ENCODE measurements at regions not wholly inside any gene's neighbourhood (a gene's known extent, or its start where the extent isn't known, plus 50 kb on each side); places are given as distances from the start of the nearest gene placed in this dataset.
"Not testable (repeated sequence)": the region's sequence is repeated elsewhere in the genome, so short reads cannot be mapped to it uniquely, and the experiment has no call there.

- no peak for DNase-seq (ENCODE audit: low read depth in 3 of 3)
Observed at GRCh38 chr5:99019254-99019653, 90.4 kb upstream of the CHD1 start.

GRCh38 chr5:99010294-99010693 lies 81.5 kb upstream of the CHD1 start:
- DNase-seq (ENCODE audit: low read depth in 3 of 3) = no peak

GRCh38 chr5:99008009-99008408 lies 79.2 kb upstream of the CHD1 start:
- DNase-seq (ENCODE audit: low read depth in 3 of 3) = not testable (repeated sequence)

- no peak for DNase-seq (ENCODE audit: low read depth in 3 of 3)
Observed at GRCh38 chr5:99005506-99005905, 76.7 kb upstream of the CHD1 start.

- no peak for DNase-seq (ENCODE audit: low read depth in 3 of 3)
Observed at GRCh38 chr5:99004960-99005359, 76.2 kb upstream of the CHD1 start.

GRCh38 chr5:99000876-99001275 lies 72.1 kb upstream of the CHD1 start:
- no peak for DNase-seq (ENCODE audit: low read depth in 3 of 3)

- DNase-seq (ENCODE audit: low read depth in 3 of 3) = no peak
Observed at GRCh38 chr5:99000221-99000620, 71.4 kb upstream of the CHD1 start.

- no peak for DNase-seq (ENCODE audit: low read depth in 3 of 3)
Observed at GRCh38 chr5:98999631-99000030, 70.8 kb upstream of the CHD1 start.

- DNase-seq (ENCODE audit: low read depth in 3 of 3) = no peak
Observed at GRCh38 chr5:98997000-98997399, 68.2 kb upstream of the CHD1 start.

GRCh38 chr5:98994611-98995010 lies 65.8 kb upstream of the CHD1 start:
- no peak for DNase-seq (ENCODE audit: low read depth in 3 of 3)

- no peak for DNase-seq (ENCODE audit: low read depth in 3 of 3)
Observed at GRCh38 chr5:98993512-98993911, 64.7 kb upstream of the CHD1 start.

- no peak for DNase-seq (ENCODE audit: low read depth in 3 of 3)
Observed at GRCh38 chr5:98992552-98992951, 63.7 kb upstream of the CHD1 start.

- no peak for DNase-seq (ENCODE audit: low read depth in 3 of 3)
Observed at GRCh38 chr5:98989727-98990126, 60.9 kb upstream of the CHD1 start.

- no peak for DNase-seq (ENCODE audit: low read depth in 3 of 3)
Observed at GRCh38 chr5:98986587-98986986, 57.8 kb upstream of the CHD1 start.

GRCh38 chr5:98982880-98983279 lies 54.1 kb upstream of the CHD1 start:
- DNase-seq (ENCODE audit: low read depth in 3 of 3) = no peak

All from stimulated activated CD4-positive, alpha-beta T cell treated with anti-CD3 and anti-CD28 coated beads, TNF-alpha, amount 100 ng/mL, for 24 hours (primary cell).